ENCODE measurements at regions not wholly inside any gene's neighbourhood (a gene's known extent, or its start where the extent isn't known, plus 50 kb on each side); places are given as distances from the start of the nearest gene placed in this dataset.
"Not testable (repeated sequence)": the region's sequence is repeated elsewhere in the genome, so short reads cannot be mapped to it uniquely, and the experiment has no call there.

DNA sequence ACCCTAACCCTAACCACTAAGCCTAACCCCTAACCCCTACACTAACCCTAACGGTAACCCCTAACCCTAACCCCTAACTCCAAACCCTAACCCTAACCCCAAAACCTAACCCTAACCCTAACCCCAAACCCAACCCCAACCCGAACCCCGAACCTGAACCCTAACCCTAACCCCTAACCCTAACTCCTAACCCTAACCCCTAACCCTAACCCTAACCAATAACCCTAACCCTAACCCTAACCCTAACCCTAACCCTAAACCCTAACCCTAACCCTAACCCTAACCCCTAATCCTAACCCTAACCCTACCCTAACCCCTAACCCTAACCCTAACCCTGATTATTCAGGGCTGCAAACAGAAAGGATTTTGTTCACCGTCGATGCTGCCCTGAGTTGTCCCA, 144.6 kb upstream of the DUSP22 start:
- not testable (repeated sequence) for DNase-seq (ENCODE audit: low read depth)

DNA sequence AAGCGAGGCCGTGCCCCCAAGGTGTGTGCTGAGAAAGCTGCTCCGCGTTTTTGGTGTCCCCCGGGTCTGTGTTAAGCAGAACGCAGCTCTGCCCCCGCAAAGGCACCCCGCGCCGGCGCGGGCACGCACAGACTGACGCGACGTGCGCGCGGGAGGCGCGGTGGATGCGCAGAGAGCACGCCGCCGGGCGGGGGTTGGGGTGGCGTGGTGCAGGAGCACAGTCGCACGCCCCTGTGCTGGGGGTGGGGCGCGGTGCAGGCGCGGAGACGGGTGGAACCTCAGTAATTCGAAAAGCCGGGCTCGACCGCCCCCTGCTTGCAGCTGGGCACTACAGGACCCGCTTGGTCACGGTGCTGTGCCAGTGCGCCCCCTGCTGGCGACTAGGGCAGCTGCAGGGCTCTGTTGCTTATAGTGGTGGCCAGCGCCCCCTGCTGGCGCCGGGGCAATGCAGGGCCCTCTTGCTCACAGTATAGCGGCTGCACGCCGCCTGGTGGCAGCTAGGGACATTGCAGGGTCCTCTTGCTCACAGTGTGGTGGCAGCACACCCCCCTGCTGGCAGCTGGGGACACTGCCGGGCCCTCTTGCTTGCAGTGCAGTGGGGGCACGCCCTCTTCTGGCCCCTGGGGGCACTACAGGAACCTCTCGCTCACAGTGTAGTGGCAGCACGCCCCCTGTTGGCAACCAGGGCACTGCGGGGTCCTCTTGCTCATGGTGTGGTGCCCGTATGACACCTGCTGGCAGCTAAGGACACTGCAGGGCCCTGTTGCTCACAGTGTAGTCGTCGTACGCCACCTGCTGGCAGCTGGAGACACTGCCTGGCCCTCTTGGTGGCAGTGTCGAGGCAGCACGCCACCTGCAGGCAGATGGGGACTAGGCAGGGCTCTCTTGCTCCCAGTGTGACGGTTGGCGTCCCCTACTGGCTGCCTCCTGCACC, 144.0 kb upstream of the DUSP22 start:
- DNase-seq (ENCODE audit: low read depth): not testable (repeated sequence)

DNA sequence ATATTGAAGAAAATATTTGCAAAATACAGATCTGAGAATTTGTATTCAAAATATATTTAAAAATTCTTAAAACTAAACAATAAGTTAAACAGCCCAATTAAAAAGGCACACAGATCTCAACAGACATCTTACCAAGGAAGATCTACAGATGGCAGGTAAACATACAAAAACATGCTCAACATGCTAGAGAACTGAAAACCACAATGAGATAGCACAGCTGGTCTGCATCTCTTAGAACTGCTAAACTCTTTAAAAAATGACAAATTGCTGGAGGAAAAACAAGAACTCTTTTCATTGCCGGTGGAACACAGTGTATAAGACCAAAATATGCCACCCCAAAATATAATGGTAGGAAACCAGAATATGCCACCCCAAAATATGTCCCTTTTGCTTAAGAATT, 142.1 kb upstream of the DUSP22 start:
- not testable (repeated sequence) for DNase-seq (ENCODE audit: low read depth)

DNA sequence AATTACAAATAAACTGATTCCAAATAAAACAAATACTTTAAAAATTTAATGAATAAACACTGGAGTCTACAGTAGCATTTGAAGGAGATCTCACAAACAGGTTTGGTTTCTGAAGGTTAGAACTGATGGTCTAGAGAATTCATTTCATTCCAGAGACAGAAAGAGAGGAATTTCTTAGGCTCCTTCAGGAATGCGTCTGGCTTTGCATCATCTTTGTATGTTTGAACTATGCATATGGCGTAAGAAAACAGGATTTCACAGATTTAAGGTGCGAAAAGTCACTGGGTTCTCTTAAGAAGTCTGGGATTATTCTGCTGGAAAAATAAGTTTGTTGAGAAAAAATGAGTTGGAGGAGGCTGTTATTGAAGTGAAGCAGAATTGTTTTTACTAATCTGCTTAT, 139.9 kb upstream of the DUSP22 start:
- DNase-seq (ENCODE audit: low read depth): not testable (repeated sequence)

DNA sequence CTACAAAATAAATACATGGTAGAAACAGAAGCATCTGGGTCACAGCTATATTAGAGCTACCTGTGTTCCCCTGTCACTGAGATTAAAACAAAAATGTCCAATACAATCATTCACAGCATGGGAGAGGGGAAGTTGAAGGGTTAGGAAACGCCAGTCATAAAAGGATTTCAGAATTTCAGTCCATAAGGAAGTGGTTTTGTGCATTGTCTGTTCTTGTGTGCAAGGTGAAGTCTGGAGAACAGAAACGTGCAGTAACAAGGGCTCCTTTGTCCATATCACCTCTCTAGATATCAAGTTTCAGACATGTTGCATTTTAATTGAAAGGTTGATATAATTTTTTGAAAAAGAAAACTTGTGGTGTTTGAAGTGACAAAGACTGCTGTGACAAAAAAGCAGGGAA, 139.3 kb upstream of the DUSP22 start:
- DNase-seq (ENCODE audit: low read depth): not testable (repeated sequence)

- DNase-seq (ENCODE audit: low read depth): not testable (repeated sequence)
Observed at GRCh38 chr6:153867-154266, 138.4 kb upstream of the DUSP22 start.

DNA sequence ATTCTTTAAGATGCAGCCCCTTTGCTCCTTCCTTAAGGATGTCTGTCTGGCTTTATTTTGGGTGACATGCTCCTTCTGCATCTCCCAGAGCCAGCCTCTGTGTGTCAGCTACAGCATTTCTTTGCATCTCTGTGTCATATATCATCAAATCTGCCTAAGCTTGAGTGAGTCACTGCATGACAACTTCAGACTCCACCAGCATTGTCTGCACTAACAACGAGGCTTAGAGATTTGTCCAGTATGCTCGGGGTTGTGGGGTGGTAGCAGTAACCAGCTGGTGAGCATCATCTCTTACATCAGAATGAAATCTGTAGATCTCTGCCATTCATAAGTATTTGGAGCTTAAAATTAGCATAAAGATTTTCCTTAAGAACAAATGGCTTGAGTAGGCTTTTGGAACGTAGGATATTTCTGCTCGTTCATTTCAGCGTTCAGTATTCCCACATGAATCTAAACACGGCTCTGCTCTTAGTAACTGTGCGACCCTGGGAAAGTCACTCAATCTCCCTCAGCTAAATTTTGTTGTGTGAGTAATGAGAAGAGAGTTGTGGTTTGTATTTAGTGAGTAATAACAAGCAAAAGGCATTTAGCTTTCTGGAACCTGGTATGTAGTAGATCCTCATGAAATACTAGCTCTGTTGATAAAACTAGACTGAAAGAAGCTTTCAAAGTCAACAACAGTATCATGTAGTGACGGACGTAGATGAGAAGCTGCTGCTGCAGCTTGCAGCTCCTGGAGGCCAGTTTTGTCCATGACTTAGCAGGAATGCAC, 137.8 kb upstream of the DUSP22 start:
- DNase-seq (ENCODE audit: low read depth): peak; percentile 23

GRCh38 chr6:156010-156409, 136.3 kb upstream of the DUSP22 start:
- no peak for DNase-seq (ENCODE audit: low read depth)

DNA sequence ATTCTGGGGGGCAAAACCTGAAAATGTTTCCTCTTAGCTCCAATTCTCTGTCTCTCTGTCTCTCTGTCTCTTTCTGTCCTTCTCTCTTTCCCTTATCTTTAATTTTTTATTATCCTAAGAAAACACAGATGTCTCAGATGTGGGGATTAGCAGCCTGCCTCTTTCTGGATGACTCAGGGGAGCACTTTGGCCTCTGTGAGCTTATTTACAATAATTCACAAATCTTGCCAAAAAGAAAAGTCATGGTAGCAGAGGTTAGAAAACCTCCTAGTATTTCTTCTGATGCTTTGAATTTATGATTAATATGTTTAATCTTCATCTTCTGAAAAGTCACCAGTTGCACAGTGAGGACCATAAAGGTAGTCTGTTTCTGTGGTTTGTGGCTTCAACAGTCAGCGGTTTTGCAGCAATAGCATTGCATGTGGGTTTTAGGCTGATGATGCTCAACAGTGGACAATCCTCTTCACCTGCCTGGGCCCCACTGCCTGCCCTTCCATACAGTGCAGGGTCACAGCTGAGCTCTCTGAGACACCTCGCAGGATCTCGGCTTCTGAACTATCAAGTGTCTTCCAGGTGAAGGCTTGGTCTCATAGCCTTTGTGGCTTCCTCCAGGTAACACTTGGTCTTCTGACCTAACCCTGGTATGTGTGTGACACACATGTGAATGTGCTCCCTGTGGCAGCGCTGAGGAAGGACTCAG, 135.7 kb upstream of the DUSP22 start:
- peak; percentile 9 for DNase-seq (ENCODE audit: low read depth)

DNA sequence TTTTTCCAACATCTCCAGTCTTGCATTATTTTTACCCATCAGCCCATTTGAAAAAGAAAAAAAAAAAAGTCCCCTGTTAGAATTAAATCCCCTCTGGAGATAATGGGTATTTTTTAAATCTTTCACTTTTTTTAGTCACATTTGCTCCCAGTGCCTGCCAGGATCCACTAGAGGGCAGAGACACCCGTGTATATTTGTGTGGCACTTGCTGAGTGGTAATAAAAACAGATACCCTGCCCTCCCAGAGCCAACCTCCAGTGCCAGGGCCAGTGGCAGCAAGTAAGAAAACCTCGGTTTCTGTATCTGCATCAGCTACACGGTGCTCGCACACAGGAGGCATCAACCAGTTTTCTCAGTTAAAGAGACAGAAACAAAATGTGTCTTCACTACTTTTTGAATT, 135.1 kb upstream of the DUSP22 start:
- not testable (repeated sequence) for DNase-seq (ENCODE audit: low read depth)

GRCh38 chr6:161657-162056, 130.6 kb upstream of the DUSP22 start:
- DNase-seq (ENCODE audit: low read depth): not testable (repeated sequence)

DNA sequence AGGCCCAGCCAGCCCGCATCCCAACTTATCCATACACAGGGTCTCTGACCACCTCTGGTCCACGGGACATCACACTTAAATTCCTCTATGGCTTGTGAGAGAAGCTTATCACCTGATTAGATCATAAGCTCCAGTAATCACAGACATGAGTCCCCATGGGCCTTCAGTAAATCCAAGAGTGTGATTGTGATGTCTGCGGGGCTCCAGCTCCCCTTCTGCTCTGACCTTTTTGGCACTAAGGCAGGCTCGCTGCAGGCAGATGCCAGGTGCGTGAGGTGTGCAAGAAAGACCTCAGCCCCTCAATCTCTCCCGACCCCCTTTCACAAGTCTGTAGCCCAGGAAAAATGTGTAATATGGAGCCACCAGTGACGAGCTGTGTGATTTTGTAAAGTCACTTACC, 127.6 kb upstream of the DUSP22 start:
- DNase-seq (ENCODE audit: low read depth): no peak

GRCh38 chr6:165263-165662, 127.0 kb upstream of the DUSP22 start:
- DNase-seq (ENCODE audit: low read depth): no peak

GRCh38 chr6:165906-166305, 126.4 kb upstream of the DUSP22 start:
- no peak for DNase-seq (ENCODE audit: low read depth)

- DNase-seq (ENCODE audit: low read depth): no peak
Observed at GRCh38 chr6:168865-169455, 123.3 kb upstream of the DUSP22 start.

GRCh38 chr6:174036-174435, 118.3 kb upstream of the DUSP22 start:
- DNase-seq (ENCODE audit: low read depth): no peak

- no peak for DNase-seq (ENCODE audit: low read depth)
Observed at GRCh38 chr6:175680-176079, 116.6 kb upstream of the DUSP22 start.

GRCh38 chr6:176766-177165, 115.5 kb upstream of the DUSP22 start:
- DNase-seq (ENCODE audit: low read depth): no peak

- no peak for DNase-seq (ENCODE audit: low read depth)
Observed at GRCh38 chr6:178119-178518, 114.2 kb upstream of the DUSP22 start.

DNA sequence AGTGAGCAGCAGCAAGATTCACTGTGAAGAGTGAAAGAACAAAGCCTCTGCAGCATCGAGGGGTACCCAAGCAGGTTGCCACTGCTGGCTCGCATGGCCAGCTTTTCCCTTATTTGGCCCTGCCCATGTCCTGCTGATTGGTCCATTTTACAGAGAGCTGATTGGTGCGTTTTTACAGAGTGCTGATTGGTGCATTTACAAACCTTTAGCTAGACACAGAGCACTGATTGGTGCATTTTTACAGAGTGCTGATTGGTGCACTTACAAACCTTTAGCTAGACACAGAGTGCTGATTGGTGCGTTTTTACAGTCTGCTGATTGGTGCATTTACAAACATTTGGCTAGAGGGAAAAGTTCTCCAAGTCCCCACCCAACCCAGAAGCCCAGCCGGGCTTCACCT, 113.4 kb upstream of the DUSP22 start:
- not testable (repeated sequence) for DNase-seq (ENCODE audit: low read depth)

GRCh38 chr6:179340-179950, 112.8 kb upstream of the DUSP22 start:
- no peak for DNase-seq (ENCODE audit: low read depth)

All from GM04504 (cell line).